ENCODE measurements at regions not wholly inside any gene's neighbourhood (a gene's known extent, or its start where the extent isn't known, plus 50 kb on each side); places are given as distances from the start of the nearest gene placed in this dataset.

DNA sequence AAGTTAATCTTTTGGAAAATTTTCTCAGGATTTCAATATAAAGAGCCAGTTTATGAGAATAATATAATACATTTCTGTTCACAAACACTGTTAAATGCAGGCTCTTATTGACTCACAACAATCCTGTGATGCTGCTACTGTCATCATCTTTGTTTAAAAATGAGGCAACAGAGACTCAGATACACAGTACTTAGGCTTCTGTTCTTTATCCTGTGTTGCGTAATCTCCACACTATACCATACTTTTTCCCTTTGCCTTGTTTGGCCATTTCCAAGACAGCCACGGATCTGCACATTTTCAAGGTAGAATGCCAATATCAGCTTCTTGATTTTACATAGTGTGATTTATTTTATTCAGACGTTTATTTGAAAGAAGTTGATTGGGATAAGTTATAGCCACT lies 699.0 kb upstream of the CITED2 start:
- Histone ChIP-seq H3K9me3 (ENCODE audit: low read depth, low read length) (no peaks in the 10 kb centered on the region), H2AFZ (ENCODE audit: low read length) (no peak overlapping the region), H4K20me1 (ENCODE audit: insufficient read depth, low read length) (no peaks in the 10 kb centered on the region), H3K4me2 (ENCODE audit: insufficient read depth, low read length) (no peak overlapping the region), H3K36me3 (ENCODE audit: insufficient read depth, low read length) (no peaks in the 10 kb centered on the region), H3K4me1 (ENCODE audit: insufficient read depth, low read length) (peaks cover 47% of the 10 kb centered on the region), H3K27me3 (ENCODE audit: insufficient read depth, low read length) (no peaks in the 10 kb centered on the region), H3K79me2 (ENCODE audit: insufficient read depth, low read length) (no peaks in the 10 kb centered on the region), H3K27ac (ENCODE audit: low read depth, low read length) (peak overlapping the region; percentile 92), H3K4me3 (ENCODE audit: insufficient read depth, low read length) (no peak overlapping the region)
- no peak for DNase-seq (ENCODE audit: insufficient read length, low spot score, missing footprints)
- TF ChIP-seq, protein P1, sequence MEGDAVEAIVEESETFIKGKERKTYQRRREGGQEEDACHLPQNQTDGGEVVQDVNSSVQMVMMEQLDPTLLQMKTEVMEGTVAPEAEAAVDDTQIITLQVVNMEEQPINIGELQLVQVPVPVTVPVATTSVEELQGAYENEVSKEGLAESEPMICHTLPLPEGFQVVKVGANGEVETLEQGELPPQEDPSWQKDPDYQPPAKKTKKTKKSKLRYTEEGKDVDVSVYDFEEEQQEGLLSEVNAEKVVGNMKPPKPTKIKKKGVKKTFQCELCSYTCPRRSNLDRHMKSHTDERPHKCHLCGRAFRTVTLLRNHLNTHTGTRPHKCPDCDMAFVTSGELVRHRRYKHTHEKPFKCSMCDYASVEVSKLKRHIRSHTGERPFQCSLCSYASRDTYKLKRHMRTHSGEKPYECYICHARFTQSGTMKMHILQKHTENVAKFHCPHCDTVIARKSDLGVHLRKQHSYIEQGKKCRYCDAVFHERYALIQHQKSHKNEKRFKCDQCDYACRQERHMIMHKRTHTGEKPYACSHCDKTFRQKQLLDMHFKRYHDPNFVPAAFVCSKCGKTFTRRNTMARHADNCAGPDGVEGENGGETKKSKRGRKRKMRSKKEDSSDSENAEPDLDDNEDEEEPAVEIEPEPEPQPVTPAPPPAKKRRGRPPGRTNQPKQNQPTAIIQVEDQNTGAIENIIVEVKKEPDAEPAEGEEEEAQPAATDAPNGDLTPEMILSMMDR (IDR thresholded peaks at IDR 0.05; ENCODE audit: extremely low read depth, low read depth, low read length), result no peak

GRCh38 chr6:140071601-140072062 lies 697.2 kb upstream of the CITED2 start:
- Histone ChIP-seq H3K27me3 (ENCODE audit: insufficient read depth, low read length) (no peaks in the 10 kb centered on the region), H3K9me3 (ENCODE audit: low read depth, low read length) (no peaks in the 10 kb centered on the region), H2AFZ (ENCODE audit: low read length) (no peak overlapping the region), H4K20me1 (ENCODE audit: insufficient read depth, low read length) (no peaks in the 10 kb centered on the region), H3K27ac (ENCODE audit: low read depth, low read length) (peak overlapping the region; percentile 92), H3K4me3 (ENCODE audit: insufficient read depth, low read length) (no peak overlapping the region), H3K79me2 (ENCODE audit: insufficient read depth, low read length) (no peaks in the 10 kb centered on the region), H3K4me2 (ENCODE audit: insufficient read depth, low read length) (peak overlapping the region; percentile 55), H3K36me3 (ENCODE audit: insufficient read depth, low read length) (no peaks in the 10 kb centered on the region), H3K4me1 (ENCODE audit: insufficient read depth, low read length) (peaks cover 39% of the 10 kb centered on the region)
- TF ChIP-seq, protein P1 (IDR thresholded peaks at IDR 0.05; ENCODE audit: extremely low read depth, low read depth, low read length), result no peak
- DNase-seq (ENCODE audit: insufficient read length, low spot score, missing footprints), result peak; percentile 39

DNA sequence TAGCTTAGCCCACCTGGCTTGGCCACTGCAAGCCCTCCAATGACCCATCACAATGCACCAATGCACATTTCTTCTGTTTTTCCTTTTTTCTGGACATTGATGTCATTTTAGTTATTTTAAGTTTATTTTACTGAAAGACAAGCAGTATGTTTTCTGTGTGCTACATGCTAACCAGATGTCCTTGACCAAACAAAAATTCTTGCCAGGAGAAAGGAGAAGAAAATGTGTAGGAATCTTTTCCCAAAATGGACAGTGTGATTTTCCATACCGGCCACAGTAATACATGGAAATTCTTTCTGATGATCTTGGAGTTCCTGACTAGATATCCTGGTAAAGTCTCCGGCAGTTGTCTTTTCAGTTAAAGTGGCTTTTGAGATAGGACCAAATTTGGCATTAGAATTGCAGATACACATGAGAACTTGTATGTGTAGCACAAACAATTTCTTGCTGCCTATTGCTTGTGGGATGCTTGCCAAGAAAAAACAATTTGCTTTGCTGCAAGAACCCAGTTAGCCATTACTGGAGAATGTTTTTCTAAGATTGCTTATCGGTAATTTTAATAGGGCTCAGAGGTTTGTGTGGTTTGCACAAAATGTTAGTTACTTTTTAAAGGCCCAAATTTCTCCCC lies 696.5 kb upstream of the CITED2 start:
- Histone ChIP-seq H3K4me2 (ENCODE audit: insufficient read depth, low read length) (peak overlapping the region; percentile 55), H3K4me1 (ENCODE audit: insufficient read depth, low read length) (peaks cover 39% of the 10 kb centered on the region), H2AFZ (ENCODE audit: low read length) (no peak overlapping the region), H3K27ac (ENCODE audit: low read depth, low read length) (peak overlapping the region; percentile 92), H3K27me3 (ENCODE audit: insufficient read depth, low read length) (no peaks in the 10 kb centered on the region), H3K9me3 (ENCODE audit: low read depth, low read length) (no peaks in the 10 kb centered on the region), H3K4me3 (ENCODE audit: insufficient read depth, low read length) (no peak overlapping the region), H3K79me2 (ENCODE audit: insufficient read depth, low read length) (no peaks in the 10 kb centered on the region), H3K36me3 (ENCODE audit: insufficient read depth, low read length) (no peaks in the 10 kb centered on the region), H4K20me1 (ENCODE audit: insufficient read depth, low read length) (no peaks in the 10 kb centered on the region)
- TF ChIP-seq, protein P1 (IDR thresholded peaks at IDR 0.05; ENCODE audit: extremely low read depth, low read depth, low read length), result no peak
- no peak for DNase-seq (ENCODE audit: insufficient read length, low spot score, missing footprints)

DNA sequence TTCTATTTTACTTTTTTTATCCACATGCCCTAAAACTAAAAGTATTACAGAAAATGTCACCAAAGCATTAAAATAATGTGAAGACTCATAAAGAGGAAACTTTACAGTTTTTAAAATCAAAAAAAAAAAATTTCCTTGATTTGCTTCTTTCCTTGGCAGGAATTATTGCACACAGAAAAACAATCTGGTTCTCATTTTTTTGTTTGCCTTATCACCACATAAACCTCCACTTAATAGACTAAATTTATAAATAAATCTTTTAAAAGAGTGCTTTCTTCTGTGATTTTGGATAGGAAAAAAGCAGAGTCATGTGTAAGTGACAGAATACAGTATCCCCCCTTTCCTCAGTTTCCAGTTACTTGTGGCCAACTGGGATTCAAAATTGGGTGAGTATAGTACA lies 695.1 kb upstream of the CITED2 start:
- no peaks in the 10 kb centered on the region for H3K27me3 ChIP-seq (ENCODE audit: insufficient read depth, low read length)
- no peak overlapping the region for H2AFZ ChIP-seq (ENCODE audit: low read length)
- no peak overlapping the region for H3K4me2 ChIP-seq (ENCODE audit: insufficient read depth, low read length)
- H3K36me3 ChIP-seq (ENCODE audit: insufficient read depth, low read length), result no peaks in the 10 kb centered on the region
- DNase-seq (ENCODE audit: insufficient read length, low spot score, missing footprints), result no peak
- no peaks in the 10 kb centered on the region for H3K9me3 ChIP-seq (ENCODE audit: low read depth, low read length)
- H3K27ac ChIP-seq (ENCODE audit: low read depth, low read length), result no peak overlapping the region
- H3K4me3 ChIP-seq (ENCODE audit: insufficient read depth, low read length), result no peak overlapping the region
- no peaks in the 10 kb centered on the region for H4K20me1 ChIP-seq (ENCODE audit: insufficient read depth, low read length)
- H3K4me1 ChIP-seq (ENCODE audit: insufficient read depth, low read length), result peaks cover 39% of the 10 kb centered on the region
- H3K79me2 ChIP-seq (ENCODE audit: insufficient read depth, low read length), result no peaks in the 10 kb centered on the region
- TF ChIP-seq, protein P1 (IDR thresholded peaks at IDR 0.05; ENCODE audit: extremely low read depth, low read depth, low read length), result no peak
